Thyroid gland (tissue), 4 donors: ENCODE measurements at regions not wholly inside any gene's neighbourhood (a gene's known extent, or its start where the extent isn't known, plus 50 kb on each side); places are given as distances from the start of the nearest gene placed in this dataset.

Experiments
- CTCF ChIP-seq, 6 experiments: fragments of 200-600 bp in 3 of 6; fragments of 450-650 bp in 3 of 6; sonication (generic) in 3 of 6; IDR thresholded peaks; one replicate each; pipeline ENCODE4 v1.5.1; 2016 to 2019; ENCODE audit warnings: antibody characterized with exemption in 6 of 6, mild to moderate bottlenecking in 2 of 6, inconsistent platforms in 1 of 6, moderate library complexity in 1 of 6
- POLR2A ChIP-seq, 2 donors: fragments of 450-650 bp; IDR thresholded peaks; one replicate each; pipeline ENCODE4 v1.6.1; 2017; ENCODE audit warnings: antibody characterized with exemption in 2 of 2, mild to moderate bottlenecking in 2 of 2, moderate library complexity in 1 of 2

- no peak for TF ChIP-seq POLR2A (IDR thresholded peaks at IDR 0.05)
- TF ChIP-seq CTCF (IDR thresholded peaks at IDR 0.05): peak in 2 of 6 experiments; percentile 23 to 30
These were observed 62.5 kb upstream of the SNRK start for GRCh38 chr3:43223670-43224364.
